ENCODE measurements at regions not wholly inside any gene's neighbourhood (a gene's known extent, or its start where the extent isn't known, plus 50 kb on each side); places are given as distances from the start of the nearest gene placed in this dataset.

DNA sequence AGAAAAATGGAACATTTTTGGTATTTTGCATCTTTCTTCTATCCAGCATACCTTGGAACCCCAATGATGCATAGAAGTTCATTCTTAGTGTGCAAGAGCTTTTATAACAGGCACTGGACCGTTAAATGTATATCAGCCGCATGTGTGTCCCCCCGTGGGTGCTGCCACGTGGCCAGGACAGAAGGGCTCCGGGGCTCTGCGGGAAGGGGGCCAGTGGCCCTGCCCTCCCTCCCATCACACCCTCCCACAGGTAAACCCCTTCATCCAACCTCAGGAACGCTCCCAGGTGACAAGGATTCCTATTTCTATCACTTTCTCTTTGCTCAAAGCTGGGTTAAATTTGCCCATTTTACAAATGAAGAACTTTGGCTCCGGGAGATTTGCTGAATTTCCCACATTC is 393.4 kb upstream of the IRX4 start:
- H3F3A ChIP-seq (ENCODE audit: low read depth) = no peaks in the 10 kb centered on the region
- no peak overlapping the region for H3K4me2 ChIP-seq (ENCODE audit: low read depth, low read length, poor library complexity, severe bottlenecking)
- no peaks in the 10 kb centered on the region for H4K20me1 ChIP-seq (ENCODE audit: insufficient read depth, low read length, poor library complexity, severe bottlenecking)
- H3K36me3 ChIP-seq (ENCODE audit: insufficient read depth, low read length) = no peaks in the 10 kb centered on the region
- H3K9me2 ChIP-seq (replicated peaks; ENCODE audit: low read depth, low read length) = no peaks in the 10 kb centered on the region
- H3K9me3 ChIP-seq (ENCODE audit: insufficient read depth, low read depth, low read length) = no peaks in the 10 kb centered on the region; the same call in 1 of the 2 replicates
- no peak overlapping the region for H3K4me3 ChIP-seq (ENCODE audit: low read length, poor library complexity, severe bottlenecking)
- no peaks in the 10 kb centered on the region for H3K79me2 ChIP-seq (ENCODE audit: insufficient read depth, low read length)
- H3K9ac ChIP-seq (ENCODE audit: low read depth, low read length, poor library complexity, severe bottlenecking) = no peak overlapping the region
- no peak overlapping the region for H2AFZ ChIP-seq (ENCODE audit: low read length)
- no peaks in the 10 kb centered on the region for H3K4me1 ChIP-seq (ENCODE audit: insufficient read depth, low read length, poor library complexity, severe bottlenecking)
- TF ChIP-seq EZH2phosphoT487 (IDR thresholded peaks at IDR 0.05; ENCODE audit: borderline replicate concordance) = no peak
- TF ChIP-seq, protein P1, sequence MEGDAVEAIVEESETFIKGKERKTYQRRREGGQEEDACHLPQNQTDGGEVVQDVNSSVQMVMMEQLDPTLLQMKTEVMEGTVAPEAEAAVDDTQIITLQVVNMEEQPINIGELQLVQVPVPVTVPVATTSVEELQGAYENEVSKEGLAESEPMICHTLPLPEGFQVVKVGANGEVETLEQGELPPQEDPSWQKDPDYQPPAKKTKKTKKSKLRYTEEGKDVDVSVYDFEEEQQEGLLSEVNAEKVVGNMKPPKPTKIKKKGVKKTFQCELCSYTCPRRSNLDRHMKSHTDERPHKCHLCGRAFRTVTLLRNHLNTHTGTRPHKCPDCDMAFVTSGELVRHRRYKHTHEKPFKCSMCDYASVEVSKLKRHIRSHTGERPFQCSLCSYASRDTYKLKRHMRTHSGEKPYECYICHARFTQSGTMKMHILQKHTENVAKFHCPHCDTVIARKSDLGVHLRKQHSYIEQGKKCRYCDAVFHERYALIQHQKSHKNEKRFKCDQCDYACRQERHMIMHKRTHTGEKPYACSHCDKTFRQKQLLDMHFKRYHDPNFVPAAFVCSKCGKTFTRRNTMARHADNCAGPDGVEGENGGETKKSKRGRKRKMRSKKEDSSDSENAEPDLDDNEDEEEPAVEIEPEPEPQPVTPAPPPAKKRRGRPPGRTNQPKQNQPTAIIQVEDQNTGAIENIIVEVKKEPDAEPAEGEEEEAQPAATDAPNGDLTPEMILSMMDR (conservative IDR thresholded peaks at IDR 0.05; ENCODE audit: low read length) = no peak
- H3K27me3 ChIP-seq (ENCODE audit: insufficient read depth, low read length, poor library complexity, severe bottlenecking) = no peaks in the 10 kb centered on the region

- TF ChIP-seq, protein P1 (conservative IDR thresholded peaks at IDR 0.05; ENCODE audit: low read length) = no peak
- TF ChIP-seq EZH2phosphoT487 (IDR thresholded peaks at IDR 0.05; ENCODE audit: borderline replicate concordance) = no peak
- Histone ChIP-seq H3F3A (ENCODE audit: low read depth) (no peaks in the 10 kb centered on the region), H3K79me2 (ENCODE audit: insufficient read depth, low read length) (no peaks in the 10 kb centered on the region), H3K9me3 (ENCODE audit: insufficient read depth, low read depth, low read length) (no peaks in the 10 kb centered on the region; the same call in 1 of the 2 replicates), H2AFZ (ENCODE audit: low read length) (no peak overlapping the region), H3K4me3 (ENCODE audit: low read length, poor library complexity, severe bottlenecking) (no peak overlapping the region), H3K4me2 (ENCODE audit: low read depth, low read length, poor library complexity, severe bottlenecking) (no peak overlapping the region), H3K27me3 (ENCODE audit: insufficient read depth, low read length, poor library complexity, severe bottlenecking) (no peaks in the 10 kb centered on the region), H3K4me1 (ENCODE audit: insufficient read depth, low read length, poor library complexity, severe bottlenecking) (no peaks in the 10 kb centered on the region), H3K9me2 (replicated peaks; ENCODE audit: low read depth, low read length) (no peaks in the 10 kb centered on the region), H3K36me3 (ENCODE audit: insufficient read depth, low read length) (no peaks in the 10 kb centered on the region), H4K20me1 (ENCODE audit: insufficient read depth, low read length, poor library complexity, severe bottlenecking) (no peaks in the 10 kb centered on the region), H3K9ac (ENCODE audit: low read depth, low read length, poor library complexity, severe bottlenecking) (no peak overlapping the region)
These were observed 390.0 kb upstream of the IRX4 start for GRCh38 chr5:2272755-2273154.

- Histone ChIP-seq H2AFZ (ENCODE audit: low read length) (no peak overlapping the region), H3K4me1 (ENCODE audit: insufficient read depth, low read length, poor library complexity, severe bottlenecking) (no peaks in the 10 kb centered on the region), H3K9ac (ENCODE audit: low read depth, low read length, poor library complexity, severe bottlenecking) (no peak overlapping the region), H3K27me3 (ENCODE audit: insufficient read depth, low read length, poor library complexity, severe bottlenecking) (no peaks in the 10 kb centered on the region), H3K9me2 (replicated peaks; ENCODE audit: low read depth, low read length) (no peaks in the 10 kb centered on the region), H3K4me3 (ENCODE audit: low read length, poor library complexity, severe bottlenecking) (no peak overlapping the region), H3F3A (ENCODE audit: low read depth) (no peaks in the 10 kb centered on the region), H3K36me3 (ENCODE audit: insufficient read depth, low read length) (no peaks in the 10 kb centered on the region), H3K79me2 (ENCODE audit: insufficient read depth, low read length) (no peaks in the 10 kb centered on the region), H3K9me3 (ENCODE audit: insufficient read depth, low read depth, low read length) (no peaks in the 10 kb centered on the region; the same call in 1 of the 2 replicates), H4K20me1 (ENCODE audit: insufficient read depth, low read length, poor library complexity, severe bottlenecking) (no peaks in the 10 kb centered on the region), H3K4me2 (ENCODE audit: low read depth, low read length, poor library complexity, severe bottlenecking) (no peak overlapping the region)
- TF ChIP-seq, protein P1 (conservative IDR thresholded peaks at IDR 0.05; ENCODE audit: low read length) = no peak
- no peak for TF ChIP-seq EZH2phosphoT487 (IDR thresholded peaks at IDR 0.05; ENCODE audit: borderline replicate concordance)
These were observed 389.3 kb upstream of the IRX4 start for GRCh38 chr5:2272039-2272438.

Measured in Loucy (cell line).